ENCODE measurements at regions not wholly inside any gene's neighbourhood (a gene's known extent, or its start where the extent isn't known, plus 50 kb on each side); places are given as distances from the start of the nearest gene placed in this dataset.

DNA sequence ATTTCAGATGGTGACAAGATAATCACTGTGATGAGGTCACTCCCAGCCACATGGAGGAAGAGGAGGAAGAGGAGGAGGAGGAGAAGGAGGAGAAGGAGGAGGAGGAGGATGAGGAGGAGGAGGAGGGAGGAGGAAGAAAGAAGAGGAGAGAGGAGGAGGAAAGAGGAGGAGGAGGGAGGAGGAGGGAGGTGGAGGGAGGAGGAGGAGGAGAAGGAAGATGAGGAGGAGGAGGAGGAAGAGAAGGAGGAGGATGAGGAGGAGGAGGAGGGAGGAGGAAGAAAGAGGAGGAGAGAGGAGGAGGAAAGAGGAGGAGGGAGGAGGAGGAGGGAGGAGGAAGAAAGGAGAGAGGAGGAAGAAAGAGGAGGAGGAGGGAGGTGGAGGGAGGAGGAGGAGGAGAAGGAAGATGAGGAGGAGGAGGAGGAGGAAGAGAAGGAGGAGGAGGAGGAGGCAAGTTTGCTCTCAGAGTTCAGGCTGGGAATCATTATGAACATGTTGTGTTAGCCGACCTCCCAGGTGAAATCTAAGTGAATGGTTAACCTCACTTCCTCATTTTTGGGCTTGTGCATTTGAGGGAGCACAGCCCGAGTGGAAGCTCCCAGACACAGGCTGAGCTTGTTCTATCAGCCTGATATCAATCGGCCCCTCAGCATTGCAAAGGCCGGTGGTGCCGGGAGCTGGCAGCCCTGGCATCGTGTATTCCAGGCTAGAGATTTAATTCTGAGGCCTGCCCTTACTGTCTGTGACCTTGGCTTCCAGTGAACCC, 236.2 kb upstream of the PITRM1 start:
- H4K20me1 ChIP-seq (ENCODE audit: insufficient read depth) = no peaks in the 10 kb centered on the region
- CTCF ChIA-PET = no interaction called here
- WGBS (ENCODE audit: low lambda C conversion rate) = 90% methylated on average over 4 of the region's 6 CpGs
- no peaks in the 10 kb centered on the region for H3K4me1 ChIP-seq (ENCODE audit: control insufficient read depth in 1 of 2, insufficient read depth in 2 of 2, low read depth in 1 of 2, low read length in 1 of 2)
- POLR2A ChIA-PET = no interaction called here
- H3K27me3 ChIP-seq (ENCODE audit: insufficient read depth) = no peaks in the 10 kb centered on the region
- H3K4me2 ChIP-seq = no peak overlapping the region
- DNase-seq = no peak
- no peaks in the 10 kb centered on the region for H3K9me2 ChIP-seq
- TF ChIP-seq, protein P1, sequence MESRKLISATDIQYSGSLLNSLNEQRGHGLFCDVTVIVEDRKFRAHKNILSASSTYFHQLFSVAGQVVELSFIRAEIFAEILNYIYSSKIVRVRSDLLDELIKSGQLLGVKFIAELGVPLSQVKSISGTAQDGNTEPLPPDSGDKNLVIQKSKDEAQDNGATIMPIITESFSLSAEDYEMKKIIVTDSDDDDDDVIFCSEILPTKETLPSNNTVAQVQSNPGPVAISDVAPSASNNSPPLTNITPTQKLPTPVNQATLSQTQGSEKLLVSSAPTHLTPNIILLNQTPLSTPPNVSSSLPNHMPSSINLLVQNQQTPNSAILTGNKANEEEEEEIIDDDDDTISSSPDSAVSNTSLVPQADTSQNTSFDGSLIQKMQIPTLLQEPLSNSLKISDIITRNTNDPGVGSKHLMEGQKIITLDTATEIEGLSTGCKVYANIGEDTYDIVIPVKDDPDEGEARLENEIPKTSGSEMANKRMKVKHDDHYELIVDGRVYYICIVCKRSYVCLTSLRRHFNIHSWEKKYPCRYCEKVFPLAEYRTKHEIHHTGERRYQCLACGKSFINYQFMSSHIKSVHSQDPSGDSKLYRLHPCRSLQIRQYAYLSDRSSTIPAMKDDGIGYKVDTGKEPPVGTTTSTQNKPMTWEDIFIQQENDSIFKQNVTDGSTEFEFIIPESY (IDR thresholded peaks at IDR 0.05; ENCODE audit: borderline replicate concordance, low read depth) = no peak
- no peak for TF ChIP-seq JUND (IDR thresholded peaks at IDR 0.05)
- no peak for TF ChIP-seq CHD2 (IDR thresholded peaks at IDR 0.05; ENCODE audit: low read length, partially characterized antibody)
- no peak for TF ChIP-seq NFIC (IDR thresholded peaks at IDR 0.05; ENCODE audit: borderline replicate concordance)
- no peak overlapping the region for H3K4me3 ChIP-seq (ENCODE audit: low read depth in 2 of 2, low read length in 1 of 2)
- no peaks in the 10 kb centered on the region for H3K9me3 ChIP-seq
- H3K36me3 ChIP-seq (replicated peaks in 1 of 2; ENCODE audit: control insufficient read depth in 1 of 2, insufficient read depth in 2 of 2, low read length in 1 of 2) = no peaks in the 10 kb centered on the region
- H3K9ac ChIP-seq = no peak overlapping the region
- no peaks in the 10 kb centered on the region for H3F3A ChIP-seq (replicated peaks; ENCODE audit: insufficient read depth)
- no peaks in the 10 kb centered on the region for H3K79me2 ChIP-seq (ENCODE audit: insufficient read depth)
- no peak overlapping the region for H3K27ac ChIP-seq (ENCODE audit: low read depth in 2 of 2, low read length in 1 of 2)
- H2AFZ ChIP-seq (ENCODE audit: low read depth) = no peak overlapping the region

DNA sequence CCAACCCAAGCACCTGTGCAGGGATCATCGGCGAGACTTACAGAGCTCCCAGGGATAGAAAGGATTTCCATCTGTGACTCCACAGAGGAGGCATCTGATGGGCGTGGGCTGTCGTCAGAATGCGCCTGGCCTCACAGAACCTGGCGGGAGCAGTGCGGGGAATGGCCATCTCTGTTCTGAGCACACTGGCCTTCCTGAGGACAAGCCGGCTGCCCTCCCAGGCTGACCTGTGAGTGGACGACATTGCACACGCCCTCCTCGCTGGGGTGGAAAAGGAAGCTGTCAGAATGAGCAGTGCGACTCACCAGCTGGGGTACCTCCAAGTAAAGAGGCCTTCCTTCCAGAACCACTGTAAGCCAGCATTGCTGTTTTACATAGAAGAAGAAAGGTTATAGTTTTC, 234.6 kb upstream of the PITRM1 start:
- no peak for DNase-seq
- no peaks in the 10 kb centered on the region for H3K79me2 ChIP-seq (ENCODE audit: insufficient read depth)
- no peaks in the 10 kb centered on the region for H4K20me1 ChIP-seq (ENCODE audit: insufficient read depth)
- H3K9ac ChIP-seq = no peak overlapping the region
- TF ChIP-seq, protein P2, sequence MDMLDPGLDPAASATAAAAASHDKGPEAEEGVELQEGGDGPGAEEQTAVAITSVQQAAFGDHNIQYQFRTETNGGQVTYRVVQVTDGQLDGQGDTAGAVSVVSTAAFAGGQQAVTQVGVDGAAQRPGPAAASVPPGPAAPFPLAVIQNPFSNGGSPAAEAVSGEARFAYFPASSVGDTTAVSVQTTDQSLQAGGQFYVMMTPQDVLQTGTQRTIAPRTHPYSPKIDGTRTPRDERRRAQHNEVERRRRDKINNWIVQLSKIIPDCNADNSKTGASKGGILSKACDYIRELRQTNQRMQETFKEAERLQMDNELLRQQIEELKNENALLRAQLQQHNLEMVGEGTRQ (IDR thresholded peaks at IDR 0.05; ENCODE audit: borderline replicate concordance, low read depth, low read length) = no peak
- TF ChIP-seq ELF1 (IDR thresholded peaks at IDR 0.05) (no peak), MXI1 (IDR thresholded peaks at IDR 0.05; ENCODE audit: low read depth, low read length) (no peak), EP300 (IDR thresholded peaks at IDR 0.05; ENCODE audit: borderline replicate concordance in 1 of 2, low read depth in 1 of 2, low read length in 1 of 2) (no peak), YY1 (IDR thresholded peaks at IDR 0.05; ENCODE audit: low read depth) (no peak), TCF12 (IDR thresholded peaks at IDR 0.05) (no peak), TAF1 (IDR thresholded peaks at IDR 0.05; ENCODE audit: borderline replicate concordance, low read depth, low read length) (no peak), FOXM1 (IDR thresholded peaks at IDR 0.05; ENCODE audit: low read depth) (no peak), TEAD4 (IDR thresholded peaks at IDR 0.05; ENCODE audit: borderline replicate concordance, insufficient read depth) (no peak), FOSL2 (IDR thresholded peaks at IDR 0.05; ENCODE audit: borderline replicate concordance, low read depth) (no peak), GABPA (IDR thresholded peaks at IDR 0.05; ENCODE audit: low read depth) (no peak), RCOR1 (IDR thresholded peaks at IDR 0.05; ENCODE audit: low read length) (no peak), RXRA (IDR thresholded peaks at IDR 0.05; ENCODE audit: borderline replicate concordance, low read depth) (no peak), RAD21 (IDR thresholded peaks at IDR 0.05; ENCODE audit: low read length) (no peak), FOXJ3 (CRISPR knock-in tag; IDR thresholded peaks at IDR 0.05) (no peak), POLR2AphosphoS5 (IDR thresholded peaks at IDR 0.05; ENCODE audit: low read depth, low read length) (no peak), RFX5 (IDR thresholded peaks at IDR 0.05; ENCODE audit: low read length) (no peak)
- TF ChIP-seq, protein P3, sequence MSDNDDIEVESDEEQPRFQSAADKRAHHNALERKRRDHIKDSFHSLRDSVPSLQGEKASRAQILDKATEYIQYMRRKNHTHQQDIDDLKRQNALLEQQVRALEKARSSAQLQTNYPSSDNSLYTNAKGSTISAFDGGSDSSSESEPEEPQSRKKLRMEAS (IDR thresholded peaks at IDR 0.05; ENCODE audit: low read depth) = no peak
- TF ChIP-seq, protein P1 (IDR thresholded peaks at IDR 0.05; ENCODE audit: borderline replicate concordance, low read depth) = no peak
- TF ChIP-seq, protein P4, sequence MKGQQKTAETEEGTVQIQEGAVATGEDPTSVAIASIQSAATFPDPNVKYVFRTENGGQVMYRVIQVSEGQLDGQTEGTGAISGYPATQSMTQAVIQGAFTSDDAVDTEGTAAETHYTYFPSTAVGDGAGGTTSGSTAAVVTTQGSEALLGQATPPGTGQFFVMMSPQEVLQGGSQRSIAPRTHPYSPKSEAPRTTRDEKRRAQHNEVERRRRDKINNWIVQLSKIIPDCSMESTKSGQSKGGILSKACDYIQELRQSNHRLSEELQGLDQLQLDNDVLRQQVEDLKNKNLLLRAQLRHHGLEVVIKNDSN (IDR thresholded peaks at IDR 0.05; ENCODE audit: borderline replicate concordance, low read depth) = no peak
- no peaks in the 10 kb centered on the region for H3K27me3 ChIP-seq (ENCODE audit: insufficient read depth)
- no peak overlapping the region for H3K4me2 ChIP-seq
- no peaks in the 10 kb centered on the region for H3K36me3 ChIP-seq (replicated peaks in 1 of 2; ENCODE audit: control insufficient read depth in 1 of 2, insufficient read depth in 2 of 2, low read length in 1 of 2)
- WGBS (ENCODE audit: low lambda C conversion rate) = 94% methylated on average over 7 of the region's 12 CpGs
- H3K9me2 ChIP-seq = no peaks in the 10 kb centered on the region
- ChIA-PET POLR2A (no interaction called here), CTCF (no interaction called here)
- H3K9me3 ChIP-seq = no peaks in the 10 kb centered on the region
- H3K4me1 ChIP-seq (ENCODE audit: control insufficient read depth in 1 of 2, insufficient read depth in 2 of 2, low read depth in 1 of 2, low read length in 1 of 2) = peaks cover 0 to under 1% of the 10 kb centered on the region in 2 experiments; a peak in 2 of 4 replicates
- peaks cover 3% of the 10 kb centered on the region for H3F3A ChIP-seq (replicated peaks; ENCODE audit: insufficient read depth)
- H2AFZ ChIP-seq (ENCODE audit: low read depth) = no peak overlapping the region
- H3K4me3 ChIP-seq (ENCODE audit: low read depth in 2 of 2, low read length in 1 of 2) = no peak overlapping the region
- H3K27ac ChIP-seq (ENCODE audit: low read depth in 2 of 2, low read length in 1 of 2) = no peak overlapping the region

Measured in SK-N-SH (cell line).